SK-MEL-5 (cell line): ENCODE measurements at regions not wholly inside any gene's neighbourhood (a gene's known extent, or its start where the extent isn't known, plus 50 kb on each side); places are given as distances from the start of the nearest gene placed in this dataset.
A peak's percentile ranks its signal among the peaks of the same experiment; 100 is the strongest.

ENCODE experiments used
- DNase-seq: peaks from one replicate; pipeline ENCODE4 v3.0.0-alpha.2; 2016; ENCODE audit warnings: low read depth, low spot score
- in situ Hi-C: cut with HindIII; loops from 2 replicates; pipeline ENCODE4 v1.10.0; 2016; ENCODE audit warnings: low sequenced_read_pairs, high pct_unique_total_duplicates, low pct_unique_long_range_greater_than_20kb

GRCh38 chr17:81345228-81346089 is 49.8 kb upstream of the BAHCC1 start:
- DNase-seq = peak; percentile 88
- in situ Hi-C loops = no loop called here
